ENCODE measurements at regions not wholly inside any gene's neighbourhood (a gene's known extent, or its start where the extent isn't known, plus 50 kb on each side); places are given as distances from the start of the nearest gene placed in this dataset.
"Not testable (repeated sequence)": the region's sequence is repeated elsewhere in the genome, so short reads cannot be mapped to it uniquely, and the experiment has no call there.

DNA sequence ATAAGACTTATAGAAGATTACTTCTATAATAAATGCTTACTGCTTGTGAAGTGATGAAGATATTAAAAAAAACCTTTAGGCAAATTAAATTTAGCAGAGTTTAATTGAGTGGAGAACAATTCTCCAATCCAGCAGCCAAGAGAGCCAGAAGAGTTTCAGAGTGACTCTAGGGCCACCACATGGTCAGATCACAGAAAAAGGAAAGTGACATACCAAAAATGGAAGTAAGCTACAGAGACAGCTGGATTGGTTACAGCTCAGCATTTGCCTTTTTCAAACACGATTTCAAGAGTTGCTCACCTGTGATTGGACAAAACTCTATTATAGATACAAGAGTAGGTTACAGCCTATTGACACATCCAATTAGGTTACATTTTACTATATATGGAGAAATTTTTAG is 79.0 kb upstream of the TRAM1L1 start:
- peaks cover 8% of the 10 kb centered on the region for H3K4me1 ChIP-seq (ENCODE audit: control insufficient read depth, insufficient read depth, low read length)
- no peaks in the 10 kb centered on the region for H3K27me3 Mint-ChIP-seq (ENCODE audit: insufficient read depth)
- H3K27ac ChIP-seq (ENCODE audit: low read depth, low read length): no peak overlapping the region
- no peak overlapping the region for H3K27ac Mint-ChIP-seq
- H3K36me3 ChIP-seq (ENCODE audit: control insufficient read depth, insufficient read depth, low read length): no peaks in the 10 kb centered on the region
- peaks cover 15% of the 10 kb centered on the region for H3K4me1 Mint-ChIP-seq
- WGBS, 2 experiments (ENCODE audit: insufficient coverage in 1 of 2, insufficient read length in 1 of 2): 89% methylated on average over 1 of the region's 1 CpG; no CpG with 5 or more reads in 1 of the 2 experiments
- H3K4me3 ChIP-seq (ENCODE audit: low read length): no peak overlapping the region
- H3K9me3 ChIP-seq (ENCODE audit: control insufficient read depth, low read length): no peaks in the 10 kb centered on the region
- H3K9me3 Mint-ChIP-seq: no peaks in the 10 kb centered on the region
- DNase-seq: no peak
- no peaks in the 10 kb centered on the region for H3K27me3 ChIP-seq (ENCODE audit: control insufficient read depth, insufficient read depth, low read length, poor library complexity, severe bottlenecking)
- H3K36me3 Mint-ChIP-seq (ENCODE audit: low read depth): no peaks in the 10 kb centered on the region
- TF ChIP-seq CTCF (conservative IDR thresholded peaks at IDR 0.05): peak; percentile 17
- H3K9ac ChIP-seq (ENCODE audit: extremely low read depth, low read length, poor library complexity, severe bottlenecking): no peak overlapping the region
- H3K4me3 Mint-ChIP-seq: no peak overlapping the region

- H3K4me1 ChIP-seq (ENCODE audit: control insufficient read depth, insufficient read depth, low read length); H3K9me3 ChIP-seq (ENCODE audit: control insufficient read depth, low read length); DNase-seq; H3K36me3 ChIP-seq (ENCODE audit: control insufficient read depth, insufficient read depth, low read length); H3K27me3 Mint-ChIP-seq (ENCODE audit: insufficient read depth); H3K27me3 ChIP-seq (ENCODE audit: control insufficient read depth, insufficient read depth, low read length, poor library complexity, severe bottlenecking); H3K36me3 Mint-ChIP-seq (ENCODE audit: low read depth); H3K9me3 Mint-ChIP-seq; H3K9ac ChIP-seq (ENCODE audit: extremely low read depth, low read length, poor library complexity, severe bottlenecking); H3K4me3 ChIP-seq (ENCODE audit: low read length); H3K27ac Mint-ChIP-seq; H3K4me1 Mint-ChIP-seq; H3K4me3 Mint-ChIP-seq; H3K27ac ChIP-seq (ENCODE audit: low read depth, low read length): not testable (repeated sequence)
- 80 to 82% methylated on average over 1 to 2 of the region's 2 CpGs for WGBS, 2 experiments (ENCODE audit: insufficient coverage in 1 of 2, insufficient read length in 1 of 2)
Observed at GRCh38 chr4:117175369-117175768, 90.0 kb upstream of the TRAM1L1 start.

DNA sequence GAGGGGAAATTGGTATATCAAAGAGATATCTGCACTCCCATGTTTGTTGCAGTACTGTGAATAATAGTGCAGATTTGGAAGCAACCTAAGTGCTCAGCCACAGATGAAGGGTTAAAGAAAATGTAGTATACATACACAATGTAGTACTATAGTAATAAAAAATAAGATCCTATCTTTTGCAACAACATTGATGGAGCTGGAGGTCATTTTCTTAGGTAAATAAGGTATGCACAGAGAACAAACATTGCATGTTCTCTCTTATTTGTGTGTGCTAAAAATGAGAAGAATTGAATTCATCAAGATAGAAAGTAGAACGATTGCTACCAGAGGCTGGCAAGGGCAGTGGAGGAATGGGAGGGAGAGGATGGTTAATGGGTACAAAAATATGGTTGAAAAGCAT is 117.9 kb upstream of the TRAM1L1 start:
- no peak overlapping the region for H3K4me3 Mint-ChIP-seq
- no peak for DNase-seq
- H3K9me3 Mint-ChIP-seq: no peaks in the 10 kb centered on the region
- 80 to 89% methylated on average over 1 of the region's 1 CpG for WGBS, 2 experiments (ENCODE audit: insufficient coverage in 1 of 2, insufficient read length in 1 of 2)
- no peak overlapping the region for H3K9ac ChIP-seq (ENCODE audit: extremely low read depth, low read length, poor library complexity, severe bottlenecking)
- H3K27me3 Mint-ChIP-seq (ENCODE audit: insufficient read depth): no peaks in the 10 kb centered on the region
- H3K9me3 ChIP-seq (ENCODE audit: control insufficient read depth, low read length): no peaks in the 10 kb centered on the region
- H3K36me3 ChIP-seq (ENCODE audit: control insufficient read depth, insufficient read depth, low read length): no peaks in the 10 kb centered on the region
- no peak for TF ChIP-seq CTCF (conservative IDR thresholded peaks at IDR 0.05)
- no peaks in the 10 kb centered on the region for H3K4me1 Mint-ChIP-seq
- H3K27ac ChIP-seq (ENCODE audit: low read depth, low read length): no peak overlapping the region
- no peak overlapping the region for H3K4me3 ChIP-seq (ENCODE audit: low read length)
- H3K27me3 ChIP-seq (ENCODE audit: control insufficient read depth, insufficient read depth, low read length, poor library complexity, severe bottlenecking): no peaks in the 10 kb centered on the region
- H3K4me1 ChIP-seq (ENCODE audit: control insufficient read depth, insufficient read depth, low read length): no peaks in the 10 kb centered on the region
- H3K36me3 Mint-ChIP-seq (ENCODE audit: low read depth): no peaks in the 10 kb centered on the region
- H3K27ac Mint-ChIP-seq: no peak overlapping the region

GRCh38 chr4:117210551-117210950 is 125.2 kb upstream of the TRAM1L1 start:
- Histone ChIP-seq H3K27me3 (ENCODE audit: control insufficient read depth, insufficient read depth, low read length, poor library complexity, severe bottlenecking) (no peaks in the 10 kb centered on the region), H3K4me3 (ENCODE audit: low read length) (no peak overlapping the region), H3K9me3 (ENCODE audit: control insufficient read depth, low read length) (no peaks in the 10 kb centered on the region), H3K36me3 (ENCODE audit: control insufficient read depth, insufficient read depth, low read length) (no peaks in the 10 kb centered on the region), H3K27ac (ENCODE audit: low read depth, low read length) (no peak overlapping the region), H3K9ac (ENCODE audit: extremely low read depth, low read length, poor library complexity, severe bottlenecking) (no peak overlapping the region), H3K4me1 (ENCODE audit: control insufficient read depth, insufficient read depth, low read length) (no peaks in the 10 kb centered on the region)
- no peaks in the 10 kb centered on the region for H3K36me3 Mint-ChIP-seq (ENCODE audit: low read depth)
- no peak overlapping the region for H3K27ac Mint-ChIP-seq
- H3K9me3 Mint-ChIP-seq: no peaks in the 10 kb centered on the region
- no peaks in the 10 kb centered on the region for H3K4me1 Mint-ChIP-seq
- H3K4me3 Mint-ChIP-seq: no peak overlapping the region
- TF ChIP-seq CTCF (conservative IDR thresholded peaks at IDR 0.05): no peak
- DNase-seq: no peak
- H3K27me3 Mint-ChIP-seq (ENCODE audit: insufficient read depth): no peaks in the 10 kb centered on the region
- 100% methylated on average over 1 of the region's 1 CpG; no CpG with 5 or more reads in 1 of the 2 experiments for WGBS, 2 experiments (ENCODE audit: insufficient coverage in 1 of 2, insufficient read length in 1 of 2)
